Neural progenitor cell (in vitro differentiated cells): ENCODE measurements at regions not wholly inside any gene's neighbourhood (a gene's known extent, or its start where the extent isn't known, plus 50 kb on each side); places are given as distances from the start of the nearest gene placed in this dataset.

Experiments
- EZH2 ChIP-seq: fragments of 200-600 bp; sonication (generic); IDR thresholded peaks from 2 replicates; pipeline ENCODE4 v1.6.1; 2017; ENCODE audit warnings: antibody characterized with exemption, mild to moderate bottlenecking, moderate library complexity
- EZH2phosphoT487 ChIP-seq: fragments of 200-600 bp; sonication (generic); IDR thresholded peaks from 2 replicates; pipeline ENCODE4 v1.6.1; 2017; ENCODE audit warnings: antibody characterized with exemption
- TF ChIP-seq, protein P1 (sequence below): fragments of 200-600 bp; sonication (generic); IDR thresholded peaks from 2 replicates; pipeline ENCODE4 v1.5.1; 2017; ENCODE audit warnings: antibody characterized with exemption, mild to moderate bottlenecking

DNA sequence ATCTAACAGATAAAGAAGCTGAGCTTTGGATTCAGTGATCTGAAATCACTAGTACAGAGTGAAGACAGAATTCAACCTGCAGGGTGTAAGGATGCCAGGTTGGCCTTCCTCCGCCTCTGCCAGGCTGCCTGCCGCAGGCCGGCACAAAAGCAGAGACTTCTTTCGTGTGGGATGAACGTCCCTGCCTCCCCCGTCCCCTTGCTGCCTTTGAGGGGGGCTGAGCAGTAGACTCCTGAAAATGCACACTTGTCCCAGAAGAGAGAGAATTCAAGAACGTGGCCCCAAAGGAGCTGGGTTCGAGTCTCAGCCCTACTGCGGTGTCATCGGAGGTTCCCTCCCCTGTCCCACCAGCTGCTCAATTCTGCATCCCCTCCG is 154.3 kb downstream of the BCL11B start:
- no peak for TF ChIP-seq EZH2
- TF ChIP-seq, protein P1, sequence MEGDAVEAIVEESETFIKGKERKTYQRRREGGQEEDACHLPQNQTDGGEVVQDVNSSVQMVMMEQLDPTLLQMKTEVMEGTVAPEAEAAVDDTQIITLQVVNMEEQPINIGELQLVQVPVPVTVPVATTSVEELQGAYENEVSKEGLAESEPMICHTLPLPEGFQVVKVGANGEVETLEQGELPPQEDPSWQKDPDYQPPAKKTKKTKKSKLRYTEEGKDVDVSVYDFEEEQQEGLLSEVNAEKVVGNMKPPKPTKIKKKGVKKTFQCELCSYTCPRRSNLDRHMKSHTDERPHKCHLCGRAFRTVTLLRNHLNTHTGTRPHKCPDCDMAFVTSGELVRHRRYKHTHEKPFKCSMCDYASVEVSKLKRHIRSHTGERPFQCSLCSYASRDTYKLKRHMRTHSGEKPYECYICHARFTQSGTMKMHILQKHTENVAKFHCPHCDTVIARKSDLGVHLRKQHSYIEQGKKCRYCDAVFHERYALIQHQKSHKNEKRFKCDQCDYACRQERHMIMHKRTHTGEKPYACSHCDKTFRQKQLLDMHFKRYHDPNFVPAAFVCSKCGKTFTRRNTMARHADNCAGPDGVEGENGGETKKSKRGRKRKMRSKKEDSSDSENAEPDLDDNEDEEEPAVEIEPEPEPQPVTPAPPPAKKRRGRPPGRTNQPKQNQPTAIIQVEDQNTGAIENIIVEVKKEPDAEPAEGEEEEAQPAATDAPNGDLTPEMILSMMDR: no peak
- no peak for TF ChIP-seq EZH2phosphoT487
